ENCODE measurements at regions not wholly inside any gene's neighbourhood (a gene's known extent, or its start where the extent isn't known, plus 50 kb on each side); places are given as distances from the start of the nearest gene placed in this dataset.

GRCh38 chr4:123786920-123787319 lies 390.3 kb downstream of the SPRY1 start:
- in situ Hi-C loops (cut with MboI; ENCODE audit: low sequenced_read_pairs) = no loop called here

- in situ Hi-C loops (cut with MboI; ENCODE audit: low sequenced_read_pairs) = no loop called here
Observed at GRCh38 chr4:123787512-123788080, 391.0 kb downstream of the SPRY1 start.

DNA sequence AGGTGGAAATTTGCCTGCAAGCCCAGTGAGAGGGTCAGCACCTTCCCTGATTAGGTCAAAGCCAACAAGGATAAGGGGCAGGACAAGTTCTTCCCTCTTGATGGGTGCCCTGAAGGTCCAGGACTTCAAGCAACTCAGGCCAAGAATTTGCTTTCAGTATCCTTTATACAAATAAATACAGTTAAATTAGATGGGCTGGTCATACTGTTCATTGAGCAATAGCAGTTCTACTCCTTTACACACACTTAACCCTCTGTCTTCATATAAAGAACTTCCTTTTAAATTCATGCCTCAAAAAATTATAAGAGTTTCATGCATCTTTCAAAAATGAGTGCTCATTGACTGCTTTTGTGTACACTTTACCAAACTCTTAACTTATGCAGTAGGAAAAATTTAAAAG lies 392.0 kb downstream of the SPRY1 start:
- in situ Hi-C loops (cut with MboI; ENCODE audit: low sequenced_read_pairs) = no loop called here

GRCh38 chr4:123790681-123791080 lies 394.1 kb downstream of the SPRY1 start:
- in situ Hi-C loops (cut with MboI; ENCODE audit: low sequenced_read_pairs) = no loop called here

GRCh38 chr4:123802082-123802645 lies 405.6 kb downstream of the SPRY1 start:
- in situ Hi-C loops (cut with MboI; ENCODE audit: low sequenced_read_pairs) = no loop called here

- in situ Hi-C loops (cut with MboI; ENCODE audit: low sequenced_read_pairs) = no loop called here
Observed at GRCh38 chr4:123802933-123803332, 406.3 kb downstream of the SPRY1 start.

DNA sequence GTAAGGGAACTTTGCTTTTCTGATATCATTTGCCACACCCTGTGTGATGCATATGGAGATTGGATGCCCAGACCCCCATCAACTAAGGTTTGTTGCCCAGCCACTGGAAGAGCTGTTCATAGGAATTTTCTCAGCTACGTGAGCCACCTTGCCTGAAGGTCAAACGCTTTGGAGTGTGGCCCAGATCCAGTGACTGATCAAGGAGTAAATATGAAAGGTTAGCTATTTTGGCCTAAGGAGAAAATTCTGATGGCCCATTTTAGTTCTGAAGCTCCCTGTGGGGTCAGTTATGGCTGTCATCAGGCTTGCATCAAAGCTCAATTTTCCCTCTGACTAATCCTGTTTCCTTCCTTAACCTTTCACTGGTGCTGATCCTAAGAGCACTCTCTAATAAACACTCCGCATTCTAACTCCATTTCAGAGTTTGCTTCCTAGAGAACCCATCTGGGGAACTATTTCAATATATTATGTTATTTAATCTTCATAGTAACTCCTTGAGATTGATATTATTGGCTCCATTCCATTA lies 407.7 kb downstream of the SPRY1 start:
- in situ Hi-C loops (cut with MboI; ENCODE audit: low sequenced_read_pairs) = no loop called here

DNA sequence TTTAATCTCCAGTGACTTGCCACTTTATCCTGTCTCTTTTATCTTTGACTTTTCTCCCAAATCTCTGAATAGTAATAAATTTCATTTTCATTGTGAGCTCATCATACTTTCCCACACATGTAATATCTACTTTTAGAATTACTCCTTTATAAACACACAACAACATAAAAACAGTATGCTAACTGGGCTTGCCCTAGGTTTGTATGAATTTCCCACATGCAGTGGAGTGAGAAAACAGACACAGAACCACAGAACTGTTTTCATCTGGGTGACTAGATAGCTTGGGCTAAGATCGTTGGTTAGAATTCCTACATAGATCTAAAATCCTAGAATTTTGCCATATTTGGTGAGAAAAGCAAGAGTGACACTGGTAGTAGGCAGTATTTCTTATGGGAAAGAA lies 409.5 kb downstream of the SPRY1 start:
- in situ Hi-C loops (cut with MboI; ENCODE audit: low sequenced_read_pairs) = no loop called here

DNA sequence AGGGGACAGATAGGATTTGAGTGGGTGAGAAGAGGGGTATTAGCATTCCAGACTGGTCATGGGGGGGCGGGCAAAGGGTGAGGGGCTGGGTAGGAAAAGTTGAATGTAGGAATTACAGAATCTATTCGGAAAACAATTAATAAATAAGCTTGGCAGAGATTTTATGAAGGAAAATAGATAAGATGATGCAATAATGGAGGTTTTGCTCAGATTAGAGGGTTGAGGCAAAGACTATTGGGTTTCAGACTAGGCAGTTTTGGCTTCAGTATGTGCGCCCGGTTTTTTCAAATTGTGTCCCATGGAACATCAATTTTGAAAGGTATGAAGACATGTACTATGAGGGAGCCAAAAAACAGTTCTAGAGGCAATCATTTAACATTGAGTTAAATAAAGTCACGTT lies 410.6 kb downstream of the SPRY1 start:
- in situ Hi-C loops (cut with MboI; ENCODE audit: low sequenced_read_pairs) = no loop called here

- in situ Hi-C loops (cut with MboI; ENCODE audit: low sequenced_read_pairs) = no loop called here
Observed at GRCh38 chr4:123807866-123808265, 411.3 kb downstream of the SPRY1 start.

DNA sequence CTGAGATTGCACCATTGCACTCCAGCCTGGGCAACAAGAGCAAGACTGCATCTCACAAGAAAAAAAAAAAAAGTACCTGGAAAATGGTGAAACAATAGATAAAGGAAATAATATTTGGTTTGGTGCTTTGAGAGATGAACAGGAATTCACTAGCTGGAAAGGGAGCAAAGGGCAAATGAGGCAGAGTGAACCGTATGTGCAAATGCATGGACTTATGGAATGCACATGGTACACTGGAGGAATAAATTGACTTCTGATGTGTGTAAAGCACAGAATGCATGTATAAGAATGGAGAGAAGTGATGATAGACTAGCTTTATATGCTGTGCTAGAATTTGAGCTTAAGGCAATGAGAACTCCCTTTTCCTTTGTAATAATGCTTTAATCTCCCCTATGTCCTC lies 413.3 kb downstream of the SPRY1 start:
- in situ Hi-C loops (cut with MboI; ENCODE audit: low sequenced_read_pairs) = no loop called here

DNA sequence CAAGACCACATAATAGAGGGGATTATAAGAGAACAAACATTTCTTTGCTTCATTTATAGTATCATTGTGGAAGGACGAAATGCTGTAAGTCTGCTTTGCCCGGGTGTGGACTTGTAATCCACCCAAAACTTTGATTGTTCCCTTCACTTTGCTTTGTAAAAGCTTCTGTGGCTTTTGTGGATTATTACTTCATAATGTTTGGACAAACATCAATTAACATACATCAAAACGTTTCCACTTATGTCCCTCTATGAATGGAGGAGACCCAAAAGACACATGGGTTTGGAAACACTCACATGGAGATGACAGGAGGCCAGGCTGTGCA lies 415.4 kb downstream of the SPRY1 start:
- in situ Hi-C loops (cut with MboI; ENCODE audit: low sequenced_read_pairs) = no loop called here

- in situ Hi-C loops (cut with MboI; ENCODE audit: low sequenced_read_pairs) = no loop called here
Observed at GRCh38 chr4:123813901-123814300, 417.3 kb downstream of the SPRY1 start.

GRCh38 chr4:123816462-123816861 lies 419.9 kb downstream of the SPRY1 start:
- in situ Hi-C loops (cut with MboI; ENCODE audit: low sequenced_read_pairs) = no loop called here

GRCh38 chr4:123817025-123817688 lies 420.6 kb downstream of the SPRY1 start:
- in situ Hi-C loops (cut with MboI; ENCODE audit: low sequenced_read_pairs) = no loop called here

DNA sequence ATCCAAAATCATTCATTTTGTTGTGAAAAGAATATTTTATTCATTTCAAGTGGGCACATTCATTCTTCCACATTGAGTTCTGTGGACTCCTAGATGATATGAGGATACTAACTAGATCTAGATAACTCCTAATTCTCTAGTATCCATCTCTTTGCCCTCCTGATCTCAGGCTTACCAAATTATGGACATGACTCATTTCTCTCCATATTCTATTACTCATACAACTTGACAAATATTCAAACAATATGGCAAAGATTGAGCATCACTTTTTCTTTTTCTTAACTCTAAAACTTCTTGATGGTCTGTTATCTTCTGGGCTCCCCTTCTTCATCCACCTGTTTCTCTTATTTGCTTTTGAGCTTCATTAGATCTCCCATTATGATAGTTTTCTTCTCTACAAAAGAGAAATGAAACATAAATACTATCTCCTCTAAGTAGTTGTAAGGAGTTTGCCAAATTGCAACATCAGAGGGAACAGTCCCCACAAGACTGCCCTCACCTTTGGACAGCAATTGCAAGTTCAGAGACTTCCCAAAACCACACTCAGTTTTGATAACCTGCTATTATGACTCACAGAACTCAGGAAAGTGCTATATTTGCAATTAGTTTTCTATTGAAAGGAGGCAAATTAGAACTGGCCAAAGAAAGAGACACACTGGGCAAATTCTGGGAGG lies 422.9 kb downstream of the SPRY1 start:
- in situ Hi-C loops (cut with MboI; ENCODE audit: low sequenced_read_pairs) = no loop called here

DNA sequence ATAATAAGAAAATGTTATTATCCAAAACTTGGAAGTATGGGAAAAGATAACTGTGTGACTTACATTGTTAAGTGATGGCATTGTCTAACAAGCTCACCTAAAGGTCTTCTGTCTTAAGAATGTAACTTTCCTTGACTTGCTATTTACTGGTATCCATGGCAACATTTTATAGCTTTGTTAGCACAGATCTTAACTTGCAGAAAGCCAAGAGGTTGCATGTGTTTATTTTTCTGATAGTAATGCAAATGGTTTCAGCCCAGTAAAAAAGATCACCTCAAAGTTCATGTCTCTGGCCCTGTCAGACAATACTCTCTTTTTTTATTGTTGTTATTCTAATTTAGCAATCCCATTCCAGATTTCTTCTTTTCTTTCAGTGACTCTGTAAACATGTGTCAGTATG lies 425.3 kb downstream of the SPRY1 start:
- in situ Hi-C loops (cut with MboI; ENCODE audit: low sequenced_read_pairs) = no loop called here

DNA sequence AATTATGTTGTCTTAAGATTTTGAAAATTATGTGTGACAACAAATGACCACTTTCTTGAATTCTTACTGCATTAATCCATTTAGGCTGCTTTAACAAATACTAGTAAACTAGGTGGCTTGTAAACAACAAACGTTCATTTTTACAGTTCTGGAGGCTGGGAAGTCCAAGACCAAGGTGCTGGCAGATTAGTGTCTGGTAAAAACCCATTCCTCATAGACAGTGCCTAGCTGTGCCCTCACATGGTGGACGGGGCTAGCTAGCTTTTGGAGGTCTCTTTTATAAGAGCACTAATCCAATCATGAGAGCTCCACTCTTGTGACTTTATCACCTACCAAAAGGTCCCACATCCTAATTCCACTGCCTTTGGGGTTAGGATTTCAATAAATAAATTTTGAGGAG lies 425.8 kb downstream of the SPRY1 start:
- in situ Hi-C loops (cut with MboI; ENCODE audit: low sequenced_read_pairs) = no loop called here

DNA sequence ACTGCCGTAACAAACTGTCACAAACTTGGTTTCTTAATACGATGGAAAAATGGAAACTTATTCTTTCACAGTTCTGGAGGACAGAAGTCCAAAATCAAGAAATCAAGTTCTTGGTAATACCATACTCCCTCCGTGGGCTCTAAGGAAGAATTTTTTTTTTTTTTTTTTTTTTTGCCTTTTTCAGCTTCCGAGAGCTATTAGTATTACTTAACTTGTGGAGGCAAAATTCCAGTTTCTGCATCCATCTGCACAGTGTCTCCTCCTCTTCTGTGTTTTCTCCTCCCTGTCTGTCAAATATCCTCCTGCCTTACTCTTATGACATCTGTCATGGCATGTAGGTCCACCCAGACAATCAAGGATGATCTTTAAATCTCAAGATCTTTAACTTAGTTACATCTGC lies 426.6 kb downstream of the SPRY1 start:
- in situ Hi-C loops (cut with MboI; ENCODE audit: low sequenced_read_pairs) = no loop called here

DNA sequence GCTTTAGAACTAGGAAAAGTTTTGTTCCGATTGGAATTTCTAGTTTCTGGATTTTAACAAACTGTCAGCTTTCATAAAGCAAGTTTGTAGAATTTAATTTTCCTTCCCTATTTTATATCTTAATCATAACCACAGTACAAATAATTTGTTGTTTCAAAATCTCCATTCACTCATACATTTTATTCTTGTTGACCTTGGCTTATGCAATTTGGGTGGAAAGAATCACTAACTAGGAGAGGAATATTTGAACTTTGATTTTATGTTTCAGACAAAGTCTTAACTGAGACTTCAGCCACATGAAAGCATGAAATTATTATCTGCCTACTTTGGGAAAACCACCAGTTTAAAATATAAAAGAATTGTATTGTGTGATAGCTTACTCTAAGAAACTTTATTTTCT lies 427.9 kb downstream of the SPRY1 start:
- in situ Hi-C loops (cut with MboI; ENCODE audit: low sequenced_read_pairs) = no loop called here

DNA sequence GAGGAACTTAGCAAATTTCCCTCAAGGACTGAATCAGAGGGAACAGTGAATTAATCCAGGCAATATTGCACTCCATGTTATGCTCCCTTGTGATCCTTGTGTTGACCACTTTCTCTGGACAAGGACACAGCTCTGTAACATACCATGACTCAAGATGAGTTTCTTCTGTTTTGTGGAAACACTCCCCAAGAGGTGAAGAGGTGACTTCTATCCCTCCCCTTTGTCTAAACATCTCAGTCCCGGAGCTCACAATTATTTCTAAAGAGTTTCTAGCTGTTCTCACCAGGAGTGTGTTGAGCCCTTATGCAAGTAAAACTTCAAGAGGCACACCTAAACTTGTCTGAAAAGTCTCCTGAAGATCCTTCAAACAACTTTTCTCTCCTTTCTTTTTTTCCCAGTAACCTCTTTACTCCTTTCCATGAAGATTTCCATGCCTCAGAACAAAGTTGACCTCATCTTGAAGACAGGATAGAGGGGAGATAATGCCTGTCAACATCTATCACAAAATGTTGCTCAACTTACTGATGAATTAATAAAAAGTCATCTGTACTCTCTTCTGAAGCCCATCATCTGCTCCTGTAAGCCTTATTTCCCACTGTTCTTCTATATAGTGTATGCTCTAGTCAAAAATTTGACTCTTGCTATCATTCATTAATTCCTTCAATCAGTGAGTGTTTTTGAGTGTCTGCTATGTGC lies 429.1 kb downstream of the SPRY1 start:
- in situ Hi-C loops (cut with MboI; ENCODE audit: low sequenced_read_pairs) = no loop called here

DNA sequence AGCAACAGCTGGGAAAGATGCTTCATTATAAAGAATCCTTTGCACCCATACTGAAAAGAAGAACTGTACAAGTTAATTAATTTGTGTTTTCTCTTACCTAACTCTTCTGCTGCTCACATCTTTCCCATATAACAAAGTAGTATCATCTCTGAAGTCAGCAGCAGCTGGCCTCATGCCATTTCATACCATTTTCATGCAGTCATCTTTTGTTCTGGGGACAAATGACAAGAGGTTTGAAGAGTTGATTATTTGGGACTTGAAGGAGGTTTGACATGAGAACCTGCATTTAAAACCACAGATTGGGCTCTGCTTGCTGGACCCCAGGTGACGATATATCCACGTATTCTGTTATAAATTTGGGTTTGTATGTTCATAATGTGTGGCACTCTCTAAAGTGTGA lies 430.3 kb downstream of the SPRY1 start:
- in situ Hi-C loops (cut with MboI; ENCODE audit: low sequenced_read_pairs) = no loop called here
